ENCODE measurements at regions not wholly inside any gene's neighbourhood (a gene's known extent, or its start where the extent isn't known, plus 50 kb on each side); places are given as distances from the start of the nearest gene placed in this dataset.
"Not testable (repeated sequence)": the region's sequence is repeated elsewhere in the genome, so short reads cannot be mapped to it uniquely, and the experiment has no call there.

GRCh38 chr9:74032421-74032820 is 464.7 kb upstream of the RORB start:
- DNase-seq: no peak

DNA sequence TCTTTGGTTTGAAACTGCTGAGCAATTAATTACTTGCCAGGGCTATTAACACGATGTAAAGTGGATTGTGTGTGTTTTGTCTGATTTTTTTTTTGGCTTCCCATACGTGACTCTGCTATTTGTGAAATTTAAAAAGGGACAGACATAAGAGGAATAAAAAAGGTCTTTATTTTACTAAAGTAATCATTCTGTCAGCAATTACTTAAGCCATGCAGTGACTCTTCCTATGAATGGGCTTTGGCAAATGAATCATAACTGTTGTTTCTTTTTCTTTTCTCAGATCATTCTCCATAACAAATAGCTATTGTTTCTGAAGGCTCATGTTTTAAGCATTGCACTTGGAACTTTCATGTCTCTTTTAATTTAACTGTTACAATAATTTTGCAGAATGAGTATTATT is 461.3 kb upstream of the RORB start:
- DNase-seq: no peak

GRCh38 chr9:74036549-74037231 is 460.4 kb upstream of the RORB start:
- no peak for DNase-seq

- no peak for DNase-seq
Observed at GRCh38 chr9:74037274-74037673, 459.9 kb upstream of the RORB start.

GRCh38 chr9:74041588-74041987 is 455.5 kb upstream of the RORB start:
- DNase-seq: no peak

DNA sequence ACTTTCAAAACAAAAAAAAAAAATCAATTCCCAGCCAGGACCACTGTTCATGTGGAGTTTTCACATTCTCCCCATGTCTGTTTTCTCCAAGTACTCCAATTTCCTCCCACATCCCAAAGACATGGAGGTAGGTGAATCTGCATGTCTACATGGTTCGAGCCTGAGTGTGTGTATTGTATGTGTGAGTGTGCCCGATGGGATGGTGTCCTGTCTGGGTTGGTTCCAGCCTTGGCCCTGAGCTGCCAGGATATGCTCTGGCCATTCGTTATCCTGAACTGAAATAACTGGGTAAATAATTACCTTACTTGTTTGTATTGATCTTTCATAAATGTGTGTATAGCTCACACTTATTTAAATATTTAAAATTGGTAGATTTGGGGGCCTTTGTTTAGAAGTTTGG is 452.3 kb upstream of the RORB start:
- DNase-seq: no peak

DNA sequence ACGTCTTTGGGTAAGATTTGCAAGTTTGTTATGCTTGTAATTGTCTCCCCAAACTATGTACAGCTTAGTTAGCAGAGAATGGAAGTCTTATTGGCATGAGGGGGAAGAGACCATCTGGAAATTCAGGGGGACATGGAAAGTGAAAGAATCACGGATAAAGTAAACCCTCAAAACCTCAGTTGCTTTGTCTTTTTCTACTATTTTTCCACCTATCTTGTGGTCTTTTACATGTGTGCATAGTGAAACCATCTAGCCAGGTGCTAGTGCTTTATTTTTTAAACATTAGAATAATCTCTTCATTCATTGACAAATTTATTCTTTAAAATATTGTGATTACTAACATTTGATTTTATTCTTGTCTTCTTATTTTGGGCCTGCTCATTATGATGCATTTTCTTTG is 441.1 kb upstream of the RORB start:
- no peak for DNase-seq

- not testable (repeated sequence) for DNase-seq
Observed at GRCh38 chr9:74057051-74057450, 440.1 kb upstream of the RORB start.

GRCh38 chr9:74064702-74065101 is 432.4 kb upstream of the RORB start:
- no peak for DNase-seq

- DNase-seq: no peak
Observed at GRCh38 chr9:74066128-74066527, 431.0 kb upstream of the RORB start.

GRCh38 chr9:74066605-74067004 is 430.5 kb upstream of the RORB start:
- no peak for DNase-seq

DNA sequence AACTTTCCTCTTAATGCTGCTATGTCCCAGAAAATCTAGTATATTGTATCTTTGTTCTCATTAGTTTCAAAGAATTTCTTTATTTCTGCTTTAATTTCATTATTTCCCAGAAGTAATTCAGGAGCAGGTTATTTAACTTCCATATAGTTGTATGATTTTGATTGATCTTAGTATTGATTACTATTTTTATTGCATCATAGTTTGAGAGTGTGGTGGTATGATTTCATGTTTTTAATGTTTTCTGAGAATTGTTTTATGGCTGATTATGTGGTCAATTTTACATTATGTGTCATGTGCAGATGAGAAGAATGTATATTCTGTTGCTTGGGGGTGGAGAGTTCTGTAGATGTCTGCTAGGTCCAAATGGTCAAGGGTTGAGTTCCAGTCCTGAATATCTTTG is 425.6 kb upstream of the RORB start:
- DNase-seq: no peak

DNA sequence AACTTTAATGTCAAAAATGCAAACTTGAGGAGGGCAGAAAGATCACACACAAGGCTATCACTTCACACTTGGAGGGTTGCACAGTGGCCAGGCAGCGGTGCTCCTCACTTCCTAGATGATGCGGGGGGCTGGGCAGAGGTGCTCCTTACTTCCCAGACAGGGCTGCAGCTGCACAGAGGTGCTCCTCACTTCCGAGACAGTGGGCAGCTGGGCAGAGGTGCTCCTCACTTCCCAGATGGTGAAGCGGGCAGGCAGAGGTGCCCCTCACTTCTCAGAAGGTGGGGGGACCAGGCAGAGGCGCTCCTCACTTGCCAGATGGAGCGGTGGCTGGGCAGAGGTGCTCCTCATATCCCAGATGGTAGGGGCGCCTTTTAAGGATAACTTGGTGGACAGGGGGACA is 423.2 kb upstream of the RORB start:
- no peak for DNase-seq

GRCh38 chr9:74078647-74079046 is 418.5 kb upstream of the RORB start:
- DNase-seq: no peak

- DNase-seq: not testable (repeated sequence)
Observed at GRCh38 chr9:74080652-74081051, 416.5 kb upstream of the RORB start.

DNA sequence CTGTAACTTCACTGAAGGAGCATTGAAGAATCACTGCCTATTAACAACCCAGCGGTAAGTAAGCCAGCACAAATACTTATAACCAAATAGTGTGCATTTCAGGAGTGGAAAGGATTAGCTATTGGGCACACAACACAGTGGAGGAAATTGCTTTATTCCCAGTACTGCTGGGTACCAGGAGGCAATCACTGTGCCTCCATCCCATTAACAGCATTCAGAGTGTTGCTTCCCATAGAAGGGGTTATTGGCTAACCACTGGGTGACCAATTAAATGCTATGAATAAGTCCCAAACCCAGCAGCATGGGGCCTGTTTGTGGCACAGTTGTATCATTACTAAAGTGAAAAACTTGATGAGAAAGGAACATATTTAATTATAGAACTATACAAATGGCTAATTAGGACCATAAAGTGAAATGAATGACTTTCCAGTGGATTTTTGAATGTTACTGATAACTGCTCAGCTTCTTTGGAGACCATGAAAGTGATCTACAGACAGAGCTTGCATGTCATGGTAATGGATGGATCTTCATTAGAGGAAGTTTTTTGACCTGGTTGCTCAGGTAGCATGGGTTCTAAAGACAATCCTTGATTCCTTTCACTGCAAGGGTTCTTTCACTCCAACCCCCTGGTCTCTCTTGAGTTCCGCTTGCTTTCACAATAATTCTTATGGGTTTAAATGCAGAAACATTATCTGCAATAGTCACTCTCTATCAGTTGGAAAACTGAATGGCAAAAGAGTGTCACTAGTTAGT is 413.3 kb upstream of the RORB start:
- no peak for DNase-seq

DNA sequence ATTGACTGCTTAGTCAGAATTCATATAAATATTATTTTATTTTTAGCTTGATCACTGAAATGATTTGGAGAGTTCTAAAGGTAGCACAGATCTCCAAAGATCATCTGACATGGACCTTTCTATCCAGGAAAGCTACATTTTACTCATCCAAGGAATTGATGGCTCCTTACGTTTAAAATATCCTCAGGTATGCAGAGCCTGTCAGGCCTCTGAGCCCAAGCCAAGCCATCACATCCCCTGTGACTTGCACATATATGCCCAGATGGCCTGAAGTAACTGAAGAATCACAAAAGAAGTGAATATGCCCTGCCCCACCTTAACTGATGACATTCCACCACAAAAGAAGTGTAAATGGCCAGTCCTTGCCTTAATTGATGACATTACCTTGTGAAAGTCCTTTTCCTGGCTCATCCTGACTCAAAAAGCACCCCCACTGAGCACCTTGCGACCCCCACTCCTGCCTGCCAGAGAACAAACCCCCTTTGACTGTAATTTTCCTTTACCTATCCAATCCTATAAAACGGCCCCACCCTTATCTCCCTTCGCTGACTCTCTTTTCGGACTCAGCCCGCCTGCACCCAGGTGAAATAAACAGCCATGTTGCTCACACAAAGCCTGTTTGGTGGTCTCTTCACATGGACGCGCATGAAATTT is 411.6 kb upstream of the RORB start:
- not testable (repeated sequence) for DNase-seq

DNA sequence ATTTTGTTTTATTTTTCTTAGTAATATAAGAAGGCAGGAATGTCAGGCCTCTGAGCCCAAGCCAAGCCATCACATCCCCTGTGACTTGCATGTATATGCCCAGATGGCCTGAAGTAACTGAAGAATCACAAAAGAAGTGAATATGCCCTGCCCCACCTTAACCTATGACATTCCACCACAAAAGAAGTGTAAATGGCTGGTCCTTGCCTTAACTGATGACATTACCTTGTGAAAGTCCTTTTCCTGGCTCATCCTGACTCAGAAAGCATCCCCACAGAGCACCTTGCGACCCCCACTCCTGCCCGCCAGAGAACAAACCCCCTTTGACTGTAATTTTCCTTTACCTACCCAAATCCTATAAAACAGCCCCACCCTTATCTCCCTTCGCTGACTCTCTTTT is 406.2 kb upstream of the RORB start:
- DNase-seq: not testable (repeated sequence)

DNA sequence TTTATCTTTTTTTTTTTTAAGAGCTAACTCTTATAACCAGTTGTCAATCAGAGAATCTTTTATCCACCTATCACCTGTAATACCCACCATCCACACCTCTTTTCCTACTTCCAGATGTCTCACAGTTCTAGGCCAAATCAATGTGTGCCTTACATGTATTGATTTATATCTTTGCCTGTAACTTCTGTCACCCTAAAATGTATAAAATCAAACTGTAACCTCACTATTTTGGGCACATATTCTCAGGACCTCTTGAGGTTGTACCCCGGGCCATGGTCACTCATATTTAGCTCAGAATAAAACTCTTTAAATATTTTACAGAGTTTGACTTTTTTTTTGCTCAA is 404.7 kb upstream of the RORB start:
- no peak for DNase-seq

DNA sequence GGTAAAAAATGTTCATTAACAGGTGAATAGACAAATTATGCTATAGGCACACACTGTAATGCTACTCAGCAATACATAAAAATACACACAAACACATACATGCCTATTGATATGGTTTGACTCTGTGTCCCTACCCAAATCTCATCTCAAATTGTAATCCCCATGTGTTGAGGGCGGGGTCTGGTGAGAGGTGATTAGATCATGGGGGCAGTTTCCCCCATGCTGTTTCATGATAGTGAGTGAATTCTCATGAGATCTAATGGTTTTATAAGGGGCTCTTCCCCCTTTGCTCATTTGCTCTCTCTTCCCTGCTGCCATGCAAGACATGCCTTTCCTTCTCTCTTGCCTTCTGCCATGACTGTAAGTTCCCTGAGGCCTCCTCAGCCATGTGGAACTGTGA is 403.1 kb upstream of the RORB start:
- DNase-seq: not testable (repeated sequence)

DNA sequence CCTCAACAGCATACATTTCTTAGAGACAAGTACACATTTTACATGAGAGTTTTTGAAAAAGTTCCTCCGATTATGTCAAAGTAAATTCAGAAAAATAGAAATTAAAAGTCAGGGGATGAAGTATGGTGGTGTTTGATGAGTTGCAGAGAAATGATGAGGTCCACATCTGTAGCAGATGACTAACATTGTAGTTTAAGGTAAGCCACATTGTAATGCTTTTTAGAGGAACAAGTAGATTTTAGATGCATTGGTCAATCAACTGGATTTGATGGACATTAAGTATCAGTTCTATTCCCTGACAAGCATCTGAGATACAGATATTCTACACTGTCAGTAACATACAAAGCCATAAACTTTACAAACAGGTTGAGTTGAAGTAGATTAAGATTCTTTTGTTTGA is 402.4 kb upstream of the RORB start:
- DNase-seq: no peak

- DNase-seq: no peak
Observed at GRCh38 chr9:74095925-74096324, 401.2 kb upstream of the RORB start.

DNA sequence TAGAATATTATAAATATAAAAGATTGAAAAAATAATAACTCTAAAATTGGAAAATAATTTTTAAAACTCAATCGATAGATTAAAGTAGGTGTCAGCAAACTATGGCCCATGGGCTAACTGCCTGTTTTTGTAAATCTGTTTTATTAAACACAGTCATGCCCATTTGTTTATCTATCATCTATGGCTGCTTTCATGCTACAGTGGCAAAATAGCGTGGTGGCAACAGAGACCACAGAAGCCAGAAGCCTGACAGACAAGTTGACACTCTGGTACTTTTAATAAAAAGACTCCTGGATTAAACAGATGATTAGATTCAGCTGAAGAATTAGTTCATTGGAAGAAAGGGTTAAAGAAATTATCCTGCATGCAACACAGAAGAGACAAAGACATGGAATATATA is 400.7 kb upstream of the RORB start:
- DNase-seq: no peak

GRCh38 chr9:74100042-74100441 is 397.1 kb upstream of the RORB start:
- DNase-seq: no peak
